GM23338 (cell line): ENCODE measurements at regions not wholly inside any gene's neighbourhood (a gene's known extent, or its start where the extent isn't known, plus 50 kb on each side); places are given as distances from the start of the nearest gene placed in this dataset.

ENCODE experiments used
- ATAC-seq: fragments of 200-7000 bp; cut with Tn5 transposase; 3 replicates; pipeline ENCODE4 v1.9.1; 2020
- DNase-seq: peaks from one replicate; pipeline ENCODE4 v3.0.0-alpha.2; 2015; ENCODE audit warnings: low spot score
- H2AFZ ChIP-seq: fragments of 200-600 bp; sonication (generic); 2 replicates; pipeline ENCODE4 v1.8.0; 2016; ENCODE audit warnings: antibody characterized with exemption, mild to moderate bottlenecking, moderate library complexity
- H3F3A ChIP-seq: fragments of 200-600 bp; sonication (generic); replicated peaks from 2 replicates; pipeline ENCODE4 v1.8.0; 2017; ENCODE audit warnings: antibody characterized with exemption, mixed run types, low read depth
- H3K27ac ChIP-seq: fragments of 200-600 bp; sonication (generic); 2 replicates; pipeline ENCODE4 v1.6.1; 2016; ENCODE audit warnings: low read depth
- H3K27me3 ChIP-seq: fragments of 200-600 bp; sonication (generic); 2 replicates; pipeline ENCODE4 v1.8.0; 2016; ENCODE audit warnings: mild to moderate bottlenecking, mixed run types, moderate library complexity; ENCODE audit not compliant: insufficient read depth
- H3K36me3 ChIP-seq: fragments of 200-600 bp; sonication (generic); 2 replicates; pipeline ENCODE4 v1.8.0; 2016; ENCODE audit warnings: mild to moderate bottlenecking; ENCODE audit not compliant: insufficient read depth
- H3K4me1 ChIP-seq: fragments of 200-600 bp; sonication (generic); 2 replicates; pipeline ENCODE4 v1.8.0; 2016; ENCODE audit warnings: mild to moderate bottlenecking, moderate library complexity; ENCODE audit not compliant: insufficient read depth
- H3K4me2 ChIP-seq: fragments of 200-600 bp; sonication (generic); 2 replicates; pipeline ENCODE4 v1.7.1; 2017; ENCODE audit warnings: mixed run types
- H3K4me3 ChIP-seq: fragments of 200-600 bp; sonication (generic); 2 replicates; pipeline ENCODE4 v1.6.1; 2016; ENCODE audit warnings: mixed run types
- H3K79me2 ChIP-seq: fragments of 200-600 bp; sonication (generic); replicated peaks from 2 replicates; pipeline ENCODE4 v1.8.0; 2017; ENCODE audit warnings: mild to moderate bottlenecking; ENCODE audit not compliant: insufficient read depth
- H3K9me2 ChIP-seq: fragments of 200-600 bp; sonication (generic); 2 replicates; pipeline ENCODE4 v1.8.0; 2017; ENCODE audit not compliant: insufficient read depth
- H4K20me1 ChIP-seq: fragments of 200-600 bp; sonication (generic); replicated peaks from 2 replicates; pipeline ENCODE4 v1.8.0; 2017; ENCODE audit warnings: mild to moderate bottlenecking; ENCODE audit not compliant: insufficient read depth
- H3K27ac Mint-ChIP-seq: 2 replicates; pipeline ENCODE4 v1.8.0; 2020; ENCODE audit warnings: inconsistent platforms, mild to moderate bottlenecking, moderate library complexity, mixed read lengths
- H3K27me3 Mint-ChIP-seq: 3 replicates; pipeline ENCODE4 v1.8.0; 2022; ENCODE audit warnings: low read depth, mild to moderate bottlenecking, moderate library complexity, mixed read lengths, inconsistent platforms; ENCODE audit not compliant: insufficient read depth, poor library complexity
- H3K36me3 Mint-ChIP-seq: 3 replicates; pipeline ENCODE4 v1.8.0; 2021; ENCODE audit warnings: low read depth, mild to moderate bottlenecking, inconsistent platforms, moderate library complexity, mixed read lengths
- H3K4me1 Mint-ChIP-seq: 3 replicates; pipeline ENCODE4 v1.8.0; 2020; ENCODE audit warnings: mild to moderate bottlenecking, inconsistent platforms, mixed read lengths
- H3K4me3 Mint-ChIP-seq: 3 replicates; pipeline ENCODE4 v1.8.0; 2021; ENCODE audit warnings: moderate library complexity, mild to moderate bottlenecking, inconsistent platforms, mixed read lengths
- H3K9me3 Mint-ChIP-seq: 3 replicates; pipeline ENCODE4 v1.8.0; 2020; ENCODE audit warnings: moderate library complexity, mild to moderate bottlenecking, inconsistent platforms, mixed read lengths
- CREB1 ChIP-seq: fragments of 250-450 bp; sonication (Bioruptor Pico); IDR thresholded peaks from 2 replicates; pipeline ENCODE4 v1.5.0; 2020; ENCODE audit warnings: low read depth, mild to moderate bottlenecking, moderate library complexity
- EZH2 ChIP-seq: fragments of 200-600 bp; sonication (generic); IDR thresholded peaks from one replicate; pipeline ENCODE4 v1.8.0; 2017; ENCODE audit warnings: antibody characterized with exemption, mild to moderate bottlenecking, low read depth; ENCODE audit not compliant: unreplicated experiment
- EZH2phosphoT487 ChIP-seq: fragments of 200-600 bp; sonication (generic); IDR thresholded peaks from one replicate; pipeline ENCODE4 v1.8.1; 2018; ENCODE audit warnings: antibody characterized with exemption; ENCODE audit not compliant: unreplicated experiment
- JUNB ChIP-seq: IDR thresholded peaks from one replicate; pipeline ENCODE4 v1.6.1; 2016; ENCODE audit warnings: antibody characterized with exemption; ENCODE audit not compliant: unreplicated experiment
- NANOG ChIP-seq: IDR thresholded peaks from 2 replicates; pipeline ENCODE4 v1.6.1; 2016; ENCODE audit warnings: antibody characterized with exemption, borderline replicate concordance
- POLR2AphosphoS5 ChIP-seq: IDR thresholded peaks from 2 replicates; pipeline ENCODE4 v1.6.1; 2016; ENCODE audit warnings: antibody characterized with exemption, low read depth
- STAT1 ChIP-seq: IDR thresholded peaks from one replicate; pipeline ENCODE4 v1.6.1; 2016; ENCODE audit warnings: antibody characterized with exemption; ENCODE audit not compliant: unreplicated experiment
- ZNF114 ChIP-seq: fragments of 250-450 bp; sonication (Bioruptor Pico); IDR thresholded peaks from 2 replicates; pipeline ENCODE4 v1.5.0; 2020; ENCODE audit warnings: mild to moderate bottlenecking, moderate library complexity
- ZNF331 ChIP-seq: fragments of 250-450 bp; sonication (Bioruptor Pico); IDR thresholded peaks from 2 replicates; pipeline ENCODE4 v1.5.0; 2020; ENCODE audit warnings: low read depth, mild to moderate bottlenecking, moderate library complexity
- TF ChIP-seq, protein P1 (sequence below): fragments of 250-450 bp; sonication (Bioruptor Pico); IDR thresholded peaks from 2 replicates; pipeline ENCODE4 v1.5.0; 2020; ENCODE audit warnings: mild to moderate bottlenecking, moderate library complexity
- TF ChIP-seq, protein P2 (sequence below): IDR thresholded peaks from one replicate; pipeline ENCODE4 v1.6.1; 2018; ENCODE audit warnings: antibody characterized with exemption; ENCODE audit not compliant: unreplicated experiment
- TF ChIP-seq, protein P3 (sequence below): IDR thresholded peaks from 2 replicates; pipeline ENCODE4 v1.6.1; 2016; ENCODE audit warnings: antibody characterized with exemption
- TF ChIP-seq, protein P4 (sequence below), 2 experiments: fragments of 200-600 bp in 1 of 2; sonication (generic) in 1 of 2; conservative IDR thresholded peaks; 2 replicates each; pipeline versions ENCODE4 v1.5.1 to v1.6.1; 2016 to 2017; ENCODE audit warnings: antibody characterized with exemption in 2 of 2, low read depth in 2 of 2, mild to moderate bottlenecking in 2 of 2, moderate library complexity in 1 of 2

DNA sequence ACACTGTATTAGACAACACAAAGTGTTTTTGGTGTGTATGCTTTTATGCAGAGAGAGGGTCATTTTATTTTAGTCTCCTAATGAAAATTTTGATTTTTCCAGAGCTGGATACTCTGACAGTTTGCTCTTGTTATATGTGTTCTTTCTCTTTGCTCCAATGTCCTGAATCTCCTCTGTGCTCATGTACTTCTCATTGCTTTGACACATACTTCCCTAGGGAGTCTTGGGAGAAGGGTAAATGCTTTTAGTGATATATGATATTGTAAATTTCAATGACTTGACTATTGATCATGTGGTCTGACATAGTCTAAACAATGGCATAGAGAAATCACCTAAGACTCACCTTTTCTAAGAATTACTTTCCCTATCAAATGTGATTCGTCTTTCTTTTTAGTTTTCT, 972.6 kb upstream of the EDIL3 start:
- no peak for ATAC-seq
- TF ChIP-seq, protein P1, sequence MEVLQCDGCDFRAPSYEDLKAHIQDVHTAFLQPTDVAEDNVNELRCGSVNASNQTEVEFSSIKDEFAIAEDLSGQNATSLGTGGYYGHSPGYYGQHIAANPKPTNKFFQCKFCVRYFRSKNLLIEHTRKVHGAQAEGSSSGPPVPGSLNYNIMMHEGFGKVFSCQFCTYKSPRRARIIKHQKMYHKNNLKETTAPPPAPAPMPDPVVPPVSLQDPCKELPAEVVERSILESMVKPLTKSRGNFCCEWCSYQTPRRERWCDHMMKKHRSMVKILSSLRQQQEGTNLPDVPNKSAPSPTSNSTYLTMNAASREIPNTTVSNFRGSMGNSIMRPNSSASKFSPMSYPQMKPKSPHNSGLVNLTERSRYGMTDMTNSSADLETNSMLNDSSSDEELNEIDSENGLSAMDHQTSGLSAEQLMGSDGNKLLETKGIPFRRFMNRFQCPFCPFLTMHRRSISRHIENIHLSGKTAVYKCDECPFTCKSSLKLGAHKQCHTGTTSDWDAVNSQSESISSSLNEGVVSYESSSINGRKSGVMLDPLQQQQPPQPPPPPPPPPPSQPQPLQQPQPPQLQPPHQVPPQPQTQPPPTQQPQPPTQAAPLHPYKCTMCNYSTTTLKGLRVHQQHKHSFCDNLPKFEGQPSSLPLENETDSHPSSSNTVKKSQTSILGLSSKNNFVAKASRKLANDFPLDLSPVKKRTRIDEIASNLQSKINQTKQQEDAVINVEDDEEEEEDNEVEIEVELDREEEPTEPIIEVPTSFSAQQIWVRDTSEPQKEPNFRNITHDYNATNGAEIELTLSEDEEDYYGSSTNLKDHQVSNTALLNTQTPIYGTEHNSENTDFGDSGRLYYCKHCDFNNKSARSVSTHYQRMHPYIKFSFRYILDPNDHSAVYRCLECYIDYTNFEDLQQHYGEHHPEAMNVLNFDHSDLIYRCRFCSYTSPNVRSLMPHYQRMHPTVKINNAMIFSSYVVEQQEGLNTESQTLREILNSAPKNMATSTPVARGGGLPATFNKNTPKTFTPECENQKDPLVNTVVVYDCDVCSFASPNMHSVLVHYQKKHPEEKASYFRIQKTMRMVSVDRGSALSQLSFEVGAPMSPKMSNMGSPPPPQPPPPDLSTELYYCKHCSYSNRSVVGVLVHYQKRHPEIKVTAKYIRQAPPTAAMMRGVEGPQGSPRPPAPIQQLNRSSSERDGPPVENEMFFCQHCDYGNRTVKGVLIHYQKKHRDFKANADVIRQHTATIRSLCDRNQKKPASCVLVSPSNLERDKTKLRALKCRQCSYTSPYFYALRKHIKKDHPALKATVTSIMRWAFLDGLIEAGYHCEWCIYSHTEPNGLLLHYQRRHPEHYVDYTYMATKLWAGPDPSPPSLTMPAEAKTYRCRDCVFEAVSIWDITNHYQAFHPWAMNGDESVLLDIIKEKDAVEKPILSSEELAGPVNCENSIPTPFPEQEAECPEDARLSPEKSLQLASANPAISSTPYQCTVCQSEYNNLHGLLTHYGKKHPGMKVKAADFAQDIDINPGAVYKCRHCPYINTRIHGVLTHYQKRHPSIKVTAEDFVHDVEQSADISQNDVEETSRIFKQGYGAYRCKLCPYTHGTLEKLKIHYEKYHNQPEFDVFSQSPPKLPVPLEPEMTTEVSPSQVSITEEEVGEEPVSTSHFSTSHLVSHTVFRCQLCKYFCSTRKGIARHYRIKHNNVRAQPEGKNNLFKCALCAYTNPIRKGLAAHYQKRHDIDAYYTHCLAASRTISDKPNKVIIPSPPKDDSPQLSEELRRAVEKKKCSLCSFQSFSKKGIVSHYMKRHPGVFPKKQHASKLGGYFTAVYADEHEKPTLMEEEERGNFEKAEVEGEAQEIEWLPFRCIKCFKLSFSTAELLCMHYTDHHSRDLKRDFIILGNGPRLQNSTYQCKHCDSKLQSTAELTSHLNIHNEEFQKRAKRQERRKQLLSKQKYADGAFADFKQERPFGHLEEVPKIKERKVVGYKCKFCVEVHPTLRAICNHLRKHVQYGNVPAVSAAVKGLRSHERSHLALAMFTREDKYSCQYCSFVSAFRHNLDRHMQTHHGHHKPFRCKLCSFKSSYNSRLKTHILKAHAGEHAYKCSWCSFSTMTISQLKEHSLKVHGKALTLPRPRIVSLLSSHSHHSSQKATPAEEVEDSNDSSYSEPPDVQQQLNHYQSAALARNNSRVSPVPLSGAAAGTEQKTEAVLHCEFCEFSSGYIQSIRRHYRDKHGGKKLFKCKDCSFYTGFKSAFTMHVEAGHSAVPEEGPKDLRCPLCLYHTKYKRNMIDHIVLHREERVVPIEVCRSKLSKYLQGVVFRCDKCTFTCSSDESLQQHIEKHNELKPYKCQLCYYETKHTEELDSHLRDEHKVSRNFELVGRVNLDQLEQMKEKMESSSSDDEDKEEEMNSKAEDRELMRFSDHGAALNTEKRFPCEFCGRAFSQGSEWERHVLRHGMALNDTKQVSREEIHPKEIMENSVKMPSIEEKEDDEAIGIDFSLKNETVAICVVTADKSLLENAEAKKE = no peak
- TF ChIP-seq STAT1 = no peak
- no peak for TF ChIP-seq JUNB
- no peak for TF ChIP-seq NANOG
- no peak for TF ChIP-seq EZH2
- TF ChIP-seq, protein P2, sequence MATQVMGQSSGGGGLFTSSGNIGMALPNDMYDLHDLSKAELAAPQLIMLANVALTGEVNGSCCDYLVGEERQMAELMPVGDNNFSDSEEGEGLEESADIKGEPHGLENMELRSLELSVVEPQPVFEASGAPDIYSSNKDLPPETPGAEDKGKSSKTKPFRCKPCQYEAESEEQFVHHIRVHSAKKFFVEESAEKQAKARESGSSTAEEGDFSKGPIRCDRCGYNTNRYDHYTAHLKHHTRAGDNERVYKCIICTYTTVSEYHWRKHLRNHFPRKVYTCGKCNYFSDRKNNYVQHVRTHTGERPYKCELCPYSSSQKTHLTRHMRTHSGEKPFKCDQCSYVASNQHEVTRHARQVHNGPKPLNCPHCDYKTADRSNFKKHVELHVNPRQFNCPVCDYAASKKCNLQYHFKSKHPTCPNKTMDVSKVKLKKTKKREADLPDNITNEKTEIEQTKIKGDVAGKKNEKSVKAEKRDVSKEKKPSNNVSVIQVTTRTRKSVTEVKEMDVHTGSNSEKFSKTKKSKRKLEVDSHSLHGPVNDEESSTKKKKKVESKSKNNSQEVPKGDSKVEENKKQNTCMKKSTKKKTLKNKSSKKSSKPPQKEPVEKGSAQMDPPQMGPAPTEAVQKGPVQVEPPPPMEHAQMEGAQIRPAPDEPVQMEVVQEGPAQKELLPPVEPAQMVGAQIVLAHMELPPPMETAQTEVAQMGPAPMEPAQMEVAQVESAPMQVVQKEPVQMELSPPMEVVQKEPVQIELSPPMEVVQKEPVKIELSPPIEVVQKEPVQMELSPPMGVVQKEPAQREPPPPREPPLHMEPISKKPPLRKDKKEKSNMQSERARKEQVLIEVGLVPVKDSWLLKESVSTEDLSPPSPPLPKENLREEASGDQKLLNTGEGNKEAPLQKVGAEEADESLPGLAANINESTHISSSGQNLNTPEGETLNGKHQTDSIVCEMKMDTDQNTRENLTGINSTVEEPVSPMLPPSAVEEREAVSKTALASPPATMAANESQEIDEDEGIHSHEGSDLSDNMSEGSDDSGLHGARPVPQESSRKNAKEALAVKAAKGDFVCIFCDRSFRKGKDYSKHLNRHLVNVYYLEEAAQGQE = no peak
- TF ChIP-seq, protein P3, sequence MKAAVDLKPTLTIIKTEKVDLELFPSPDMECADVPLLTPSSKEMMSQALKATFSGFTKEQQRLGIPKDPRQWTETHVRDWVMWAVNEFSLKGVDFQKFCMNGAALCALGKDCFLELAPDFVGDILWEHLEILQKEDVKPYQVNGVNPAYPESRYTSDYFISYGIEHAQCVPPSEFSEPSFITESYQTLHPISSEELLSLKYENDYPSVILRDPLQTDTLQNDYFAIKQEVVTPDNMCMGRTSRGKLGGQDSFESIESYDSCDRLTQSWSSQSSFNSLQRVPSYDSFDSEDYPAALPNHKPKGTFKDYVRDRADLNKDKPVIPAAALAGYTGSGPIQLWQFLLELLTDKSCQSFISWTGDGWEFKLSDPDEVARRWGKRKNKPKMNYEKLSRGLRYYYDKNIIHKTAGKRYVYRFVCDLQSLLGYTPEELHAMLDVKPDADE = no peak
- no peak for TF ChIP-seq CREB1
- no peak for TF ChIP-seq ZNF331 (CRISPR knock-in tag)
- TF ChIP-seq POLR2AphosphoS5 = no peak
- TF ChIP-seq EZH2phosphoT487 = no peak
- no peak for TF ChIP-seq ZNF114 (CRISPR knock-in tag)
- TF ChIP-seq, protein P4, sequence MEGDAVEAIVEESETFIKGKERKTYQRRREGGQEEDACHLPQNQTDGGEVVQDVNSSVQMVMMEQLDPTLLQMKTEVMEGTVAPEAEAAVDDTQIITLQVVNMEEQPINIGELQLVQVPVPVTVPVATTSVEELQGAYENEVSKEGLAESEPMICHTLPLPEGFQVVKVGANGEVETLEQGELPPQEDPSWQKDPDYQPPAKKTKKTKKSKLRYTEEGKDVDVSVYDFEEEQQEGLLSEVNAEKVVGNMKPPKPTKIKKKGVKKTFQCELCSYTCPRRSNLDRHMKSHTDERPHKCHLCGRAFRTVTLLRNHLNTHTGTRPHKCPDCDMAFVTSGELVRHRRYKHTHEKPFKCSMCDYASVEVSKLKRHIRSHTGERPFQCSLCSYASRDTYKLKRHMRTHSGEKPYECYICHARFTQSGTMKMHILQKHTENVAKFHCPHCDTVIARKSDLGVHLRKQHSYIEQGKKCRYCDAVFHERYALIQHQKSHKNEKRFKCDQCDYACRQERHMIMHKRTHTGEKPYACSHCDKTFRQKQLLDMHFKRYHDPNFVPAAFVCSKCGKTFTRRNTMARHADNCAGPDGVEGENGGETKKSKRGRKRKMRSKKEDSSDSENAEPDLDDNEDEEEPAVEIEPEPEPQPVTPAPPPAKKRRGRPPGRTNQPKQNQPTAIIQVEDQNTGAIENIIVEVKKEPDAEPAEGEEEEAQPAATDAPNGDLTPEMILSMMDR (conservative IDR thresholded peaks at IDR 0.05; ENCODE audit: low read depth in 2 of 2) = no peak
- no peak overlapping the region for H3K4me3 Mint-ChIP-seq
- Histone ChIP-seq H3K79me2 (no peaks in the 10 kb centered on the region), H3K4me2 (no peak overlapping the region), H3K27ac (no peak overlapping the region), H3K36me3 (no peaks in the 10 kb centered on the region), H2AFZ (no peak overlapping the region), H3K4me1 (no peaks in the 10 kb centered on the region), H3F3A (no peaks in the 10 kb centered on the region), H3K27me3 (no peaks in the 10 kb centered on the region), H3K9me2 (no peaks in the 10 kb centered on the region), H3K4me3 (no peak overlapping the region), H4K20me1 (no peaks in the 10 kb centered on the region)
- H3K27ac Mint-ChIP-seq = no peak overlapping the region
- no peaks in the 10 kb centered on the region for H3K4me1 Mint-ChIP-seq
- H3K36me3 Mint-ChIP-seq = no peaks in the 10 kb centered on the region
- H3K27me3 Mint-ChIP-seq = no peaks in the 10 kb centered on the region
- no peaks in the 10 kb centered on the region for H3K9me3 Mint-ChIP-seq
- DNase-seq = no peak
